ENCODE measurements at regions not wholly inside any gene's neighbourhood (a gene's known extent, or its start where the extent isn't known, plus 50 kb on each side); places are given as distances from the start of the nearest gene placed in this dataset.

GRCh38 chr15:35211240-35211902 lies 126.3 kb upstream of the NANOGP8 start:
- TF ChIP-seq, protein P1, sequence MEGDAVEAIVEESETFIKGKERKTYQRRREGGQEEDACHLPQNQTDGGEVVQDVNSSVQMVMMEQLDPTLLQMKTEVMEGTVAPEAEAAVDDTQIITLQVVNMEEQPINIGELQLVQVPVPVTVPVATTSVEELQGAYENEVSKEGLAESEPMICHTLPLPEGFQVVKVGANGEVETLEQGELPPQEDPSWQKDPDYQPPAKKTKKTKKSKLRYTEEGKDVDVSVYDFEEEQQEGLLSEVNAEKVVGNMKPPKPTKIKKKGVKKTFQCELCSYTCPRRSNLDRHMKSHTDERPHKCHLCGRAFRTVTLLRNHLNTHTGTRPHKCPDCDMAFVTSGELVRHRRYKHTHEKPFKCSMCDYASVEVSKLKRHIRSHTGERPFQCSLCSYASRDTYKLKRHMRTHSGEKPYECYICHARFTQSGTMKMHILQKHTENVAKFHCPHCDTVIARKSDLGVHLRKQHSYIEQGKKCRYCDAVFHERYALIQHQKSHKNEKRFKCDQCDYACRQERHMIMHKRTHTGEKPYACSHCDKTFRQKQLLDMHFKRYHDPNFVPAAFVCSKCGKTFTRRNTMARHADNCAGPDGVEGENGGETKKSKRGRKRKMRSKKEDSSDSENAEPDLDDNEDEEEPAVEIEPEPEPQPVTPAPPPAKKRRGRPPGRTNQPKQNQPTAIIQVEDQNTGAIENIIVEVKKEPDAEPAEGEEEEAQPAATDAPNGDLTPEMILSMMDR (IDR thresholded peaks at IDR 0.05), result no peak
- H3K27me3 ChIP-seq, result no peaks in the 10 kb centered on the region
- intact Hi-C loops (cut with DNase I), result no loop called here
- no peak for DNase-seq
- no peaks in the 10 kb centered on the region for H3K4me1 ChIP-seq
- no peak overlapping the region for H3K4me3 ChIP-seq
- no peak for ATAC-seq
- no peaks in the 10 kb centered on the region for H3K9me3 ChIP-seq
- H3K27ac ChIP-seq, result no peak overlapping the region
- no peaks in the 10 kb centered on the region for H3K36me3 ChIP-seq

DNA sequence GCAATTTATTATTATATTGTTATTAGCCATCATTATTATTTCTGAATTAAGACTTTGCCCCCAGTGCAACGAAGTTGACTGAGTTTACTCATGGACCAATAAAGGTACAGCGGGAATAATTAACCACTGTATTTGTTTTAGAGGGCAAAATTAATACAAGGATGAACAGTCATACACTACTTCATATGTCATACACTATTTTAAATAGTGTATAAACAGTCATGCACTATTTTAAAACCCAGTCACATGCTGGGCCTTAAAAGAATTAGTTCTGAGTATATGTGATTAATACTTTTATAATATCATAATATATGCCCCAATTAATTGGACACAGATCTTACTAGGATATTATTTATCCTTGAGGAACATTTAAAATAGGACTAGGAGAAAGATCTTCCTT lies 125.3 kb upstream of the NANOGP8 start:
- H3K9me3 ChIP-seq, result no peaks in the 10 kb centered on the region
- no peaks in the 10 kb centered on the region for H3K36me3 ChIP-seq
- no peak overlapping the region for H3K27ac ChIP-seq
- TF ChIP-seq, protein P1 (IDR thresholded peaks at IDR 0.05), result no peak
- no peaks in the 10 kb centered on the region for H3K27me3 ChIP-seq
- no peaks in the 10 kb centered on the region for H3K4me1 ChIP-seq
- no peak overlapping the region for H3K4me3 ChIP-seq
- ATAC-seq (no peak), DNase-seq (no peak)
- intact Hi-C loops (cut with DNase I), result no loop called here

- no peak overlapping the region for H3K4me3 ChIP-seq
Observed at GRCh38 chr15:35209838-35210237, 124.7 kb upstream of the NANOGP8 start.

DNA sequence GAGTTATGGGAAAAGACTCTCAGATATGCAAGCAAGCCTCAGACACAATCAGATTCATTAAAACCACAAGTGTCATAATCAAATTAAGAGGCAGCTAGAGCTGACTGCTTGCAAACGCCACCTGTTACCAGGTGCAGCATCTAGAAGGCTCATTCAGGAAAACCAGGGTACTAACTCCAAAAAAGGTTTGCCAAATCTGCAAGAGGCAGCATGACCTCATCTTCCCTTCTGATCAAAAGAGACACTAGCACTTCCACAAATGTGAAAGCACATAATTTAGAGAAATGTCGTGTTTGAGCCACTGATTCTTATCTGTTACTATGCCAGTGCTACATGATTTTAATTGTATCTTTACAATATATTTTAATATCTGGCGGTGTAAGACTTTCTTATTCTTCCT lies 123.3 kb upstream of the NANOGP8 start:
- Histone ChIP-seq H3K36me3 (no peaks in the 10 kb centered on the region), H3K27me3 (no peaks in the 10 kb centered on the region), H3K9me3 (no peaks in the 10 kb centered on the region), H3K4me1 (no peaks in the 10 kb centered on the region), H3K4me3 (no peak overlapping the region), H3K27ac (no peak overlapping the region)
- TF ChIP-seq, protein P1 (IDR thresholded peaks at IDR 0.05), result no peak
- ATAC-seq (no peak), DNase-seq (no peak)
- intact Hi-C loops (cut with DNase I), result no loop called here

More at GRCh38 chr15:35209838-35210237, 124.7 kb upstream of the NANOGP8 start:
- no peaks in the 10 kb centered on the region for H3K27me3 ChIP-seq
- no peak for DNase-seq
- TF ChIP-seq, protein P1 (IDR thresholded peaks at IDR 0.05), result no peak
- no peak overlapping the region for H3K27ac ChIP-seq
- no peaks in the 10 kb centered on the region for H3K9me3 ChIP-seq
- H3K4me1 ChIP-seq, result no peaks in the 10 kb centered on the region
- intact Hi-C loops (cut with DNase I), result no loop called here
- ATAC-seq, result no peak
- no peaks in the 10 kb centered on the region for H3K36me3 ChIP-seq

DNA sequence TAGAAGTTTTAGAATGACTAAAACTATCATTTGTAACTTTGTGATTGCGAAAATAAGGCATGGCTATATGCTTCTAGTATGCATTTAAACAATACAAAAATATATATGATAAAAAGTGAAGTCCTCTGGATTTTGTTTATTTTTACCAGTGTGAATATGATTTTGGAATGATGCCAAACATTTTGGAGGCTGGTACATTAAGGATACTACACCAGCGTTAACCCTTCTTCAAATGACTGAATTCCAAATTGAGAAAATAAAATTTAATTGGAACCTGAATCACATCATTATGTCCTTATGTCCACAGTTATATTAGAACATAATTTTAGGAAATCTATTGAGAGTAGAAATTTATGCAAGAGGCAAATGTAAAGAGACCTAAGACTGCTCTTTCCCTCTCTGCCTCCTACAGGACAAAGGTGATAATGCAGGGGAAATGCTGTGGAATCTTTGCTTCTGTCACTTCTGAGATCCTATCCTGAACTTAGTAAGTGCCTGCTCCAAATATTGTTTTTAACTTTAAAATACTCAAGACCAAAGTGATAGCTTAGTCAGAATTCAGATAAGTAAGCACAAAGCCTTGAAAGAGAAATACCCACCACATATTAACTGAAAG lies 121.1 kb upstream of the NANOGP8 start:
- Histone ChIP-seq H3K36me3 (no peaks in the 10 kb centered on the region), H3K4me3 (no peak overlapping the region), H3K4me1 (no peaks in the 10 kb centered on the region), H3K27ac (no peak overlapping the region), H3K9me3 (no peaks in the 10 kb centered on the region), H3K27me3 (no peaks in the 10 kb centered on the region)
- TF ChIP-seq, protein P1 (IDR thresholded peaks at IDR 0.05), result peak in 1 of 2 donors; percentile 30
- ATAC-seq (no peak), DNase-seq (no peak)
- intact Hi-C loops (cut with DNase I), result no loop called here

All from left lung (tissue), 4 donors.